SIG-M5 treated with dmso at 0.1 percent for 504 hours (cell line): ENCODE measurements at regions not wholly inside any gene's neighbourhood (a gene's known extent, or its start where the extent isn't known, plus 50 kb on each side); places are given as distances from the start of the nearest gene placed in this dataset.
"Not testable (repeated sequence)": the region's sequence is repeated elsewhere in the genome, so short reads cannot be mapped to it uniquely, and the experiment has no call there.

Experiments used
- DNase-seq: peaks from one replicate; lab custom pipeline; 2025; ENCODE audit not compliant: unreplicated experiment; lab: John Stamatoyannopoulos, UW

GRCh38 chr9:103237571-103238109 lies 242.5 kb downstream of the CYLC2 start:
- not testable (repeated sequence) for DNase-seq

GRCh38 chr9:103242025-103242424 lies 246.9 kb downstream of the CYLC2 start:
- DNase-seq: no peak

- no peak for DNase-seq
Observed at GRCh38 chr9:103242486-103242885, 247.4 kb downstream of the CYLC2 start.

- no peak for DNase-seq
Observed at GRCh38 chr9:103243553-103243952, 248.4 kb downstream of the CYLC2 start.

GRCh38 chr9:103245369-103245768 lies 250.2 kb downstream of the CYLC2 start:
- no peak for DNase-seq

GRCh38 chr9:103261951-103262350 lies 266.8 kb downstream of the CYLC2 start:
- DNase-seq: no peak

GRCh38 chr9:103266064-103266463 lies 270.9 kb downstream of the CYLC2 start:
- DNase-seq: no peak

- no peak for DNase-seq
Observed at GRCh38 chr9:103277240-103277639, 282.1 kb downstream of the CYLC2 start.

GRCh38 chr9:103281126-103281525 lies 286.0 kb downstream of the CYLC2 start:
- no peak for DNase-seq

GRCh38 chr9:103287361-103287760 lies 292.2 kb downstream of the CYLC2 start:
- DNase-seq: no peak

GRCh38 chr9:103296189-103296588 lies 301.1 kb downstream of the CYLC2 start:
- DNase-seq: no peak

- DNase-seq: no peak
Observed at GRCh38 chr9:103301051-103301450, 305.9 kb downstream of the CYLC2 start.

GRCh38 chr9:103304797-103305196 lies 309.7 kb downstream of the CYLC2 start:
- no peak for DNase-seq

GRCh38 chr9:103319979-103320378 lies 324.8 kb downstream of the CYLC2 start:
- no peak for DNase-seq

GRCh38 chr9:103323699-103324098 lies 328.6 kb downstream of the CYLC2 start:
- DNase-seq: no peak

- DNase-seq: no peak
Observed at GRCh38 chr9:103335461-103335860, 340.3 kb downstream of the CYLC2 start.

- DNase-seq: no peak
Observed at GRCh38 chr9:103355000-103355399, 359.9 kb downstream of the CYLC2 start.

GRCh38 chr9:103357980-103358379 lies 362.8 kb downstream of the CYLC2 start:
- DNase-seq: not testable (repeated sequence)

GRCh38 chr9:103361906-103362305 lies 366.8 kb downstream of the CYLC2 start:
- DNase-seq: no peak

GRCh38 chr9:103362986-103363385 lies 367.9 kb downstream of the CYLC2 start:
- DNase-seq: no peak

GRCh38 chr9:103364753-103365152 lies 369.6 kb downstream of the CYLC2 start:
- DNase-seq: no peak

GRCh38 chr9:103371152-103371551 lies 376.0 kb downstream of the CYLC2 start:
- no peak for DNase-seq

GRCh38 chr9:103372828-103373227 lies 377.7 kb downstream of the CYLC2 start:
- no peak for DNase-seq

- no peak for DNase-seq
Observed at GRCh38 chr9:103377667-103378066, 382.5 kb downstream of the CYLC2 start.
